ENCODE measurements at regions not wholly inside any gene's neighbourhood (a gene's known extent, or its start where the extent isn't known, plus 50 kb on each side); places are given as distances from the start of the nearest gene placed in this dataset.

- TF ChIP-seq JUN (CRISPR knock-in tag; IDR thresholded peaks at IDR 0.05): no peak
- TF ChIP-seq POLR2AphosphoS5 (IDR thresholded peaks at IDR 0.05; ENCODE audit: low read depth, low read length): no peak
- no peak for TF ChIP-seq FOXK2 (IDR thresholded peaks at IDR 0.05)
- TF ChIP-seq EP300 (IDR thresholded peaks at IDR 0.05; ENCODE audit: low read depth in 2 of 2, low read length in 2 of 2): no peak
- no peak for TF ChIP-seq EP300 (CRISPR knock-in tag; IDR thresholded peaks at IDR 0.05; ENCODE audit: borderline replicate concordance)
- no peak for TF ChIP-seq DMAP1 (CRISPR knock-in tag; IDR thresholded peaks at IDR 0.05)
- TF ChIP-seq SIN3A (IDR thresholded peaks at IDR 0.05; ENCODE audit: borderline replicate concordance, low read depth, low read length): no peak
Measured at GRCh38 chr6:138655828-138656227, 117.7 kb upstream of the CCDC28A start.
